ENCODE measurements at regions not wholly inside any gene's neighbourhood (a gene's known extent, or its start where the extent isn't known, plus 50 kb on each side); places are given as distances from the start of the nearest gene placed in this dataset.
A peak's percentile ranks its signal among the peaks of the same experiment; 100 is the strongest.

- DNase-seq: no peak
Observed at GRCh38 chr4:181289198-181289597, 954.0 kb upstream of the TENM3 start.

- no peak for DNase-seq
Observed at GRCh38 chr4:181291615-181292014, 951.6 kb upstream of the TENM3 start.

GRCh38 chr4:181293014-181293413 lies 950.2 kb upstream of the TENM3 start:
- DNase-seq: no peak

- DNase-seq: no peak
Observed at GRCh38 chr4:181293541-181293940, 949.7 kb upstream of the TENM3 start.

GRCh38 chr4:181294421-181294820 lies 948.8 kb upstream of the TENM3 start:
- no peak for DNase-seq

- DNase-seq: no peak
Observed at GRCh38 chr4:181301735-181302710, 941.2 kb upstream of the TENM3 start.

- no peak for DNase-seq
Observed at GRCh38 chr4:181307824-181308223, 935.4 kb upstream of the TENM3 start.

- DNase-seq: peak; percentile 40
Observed at GRCh38 chr4:181308476-181309312, 934.5 kb upstream of the TENM3 start.

DNA sequence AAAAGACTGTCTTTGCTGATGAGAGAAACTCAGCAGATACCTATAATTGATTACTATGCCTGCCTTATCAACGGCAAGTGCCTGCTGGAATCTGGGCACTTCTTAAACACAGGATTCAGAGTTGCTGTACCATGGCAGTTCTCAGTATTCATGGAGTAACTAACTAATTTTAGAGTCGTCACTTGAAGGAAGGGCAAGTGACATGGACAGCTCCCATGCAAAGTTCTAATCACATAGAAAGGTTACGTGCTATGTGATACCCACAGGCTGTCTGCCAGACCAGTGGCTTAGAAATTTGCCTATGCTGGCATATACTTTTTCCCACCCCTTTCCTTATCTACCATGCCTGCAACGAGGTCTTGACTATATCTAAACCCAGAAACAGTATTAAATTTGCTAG lies 931.1 kb upstream of the TENM3 start:
- DNase-seq: no peak

DNA sequence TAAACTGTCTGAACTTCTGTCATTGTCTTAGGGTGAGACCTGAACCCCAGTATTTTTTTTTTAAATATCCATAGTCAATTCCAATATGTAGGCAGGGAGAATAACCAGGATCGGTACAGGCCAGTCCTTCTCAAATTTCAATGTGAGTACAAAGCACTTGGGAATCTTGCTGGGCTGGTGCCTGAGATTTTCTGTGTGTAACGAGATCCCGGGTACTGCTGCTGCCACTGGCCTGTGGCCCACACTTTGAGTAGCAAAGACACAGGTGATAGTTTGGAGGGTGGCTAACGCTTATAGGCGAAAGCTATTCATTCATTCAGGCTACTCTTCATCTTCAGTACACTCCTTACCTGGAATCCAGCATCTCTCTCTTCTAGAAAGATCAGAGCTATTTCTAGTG lies 923.6 kb upstream of the TENM3 start:
- DNase-seq: no peak

DNA sequence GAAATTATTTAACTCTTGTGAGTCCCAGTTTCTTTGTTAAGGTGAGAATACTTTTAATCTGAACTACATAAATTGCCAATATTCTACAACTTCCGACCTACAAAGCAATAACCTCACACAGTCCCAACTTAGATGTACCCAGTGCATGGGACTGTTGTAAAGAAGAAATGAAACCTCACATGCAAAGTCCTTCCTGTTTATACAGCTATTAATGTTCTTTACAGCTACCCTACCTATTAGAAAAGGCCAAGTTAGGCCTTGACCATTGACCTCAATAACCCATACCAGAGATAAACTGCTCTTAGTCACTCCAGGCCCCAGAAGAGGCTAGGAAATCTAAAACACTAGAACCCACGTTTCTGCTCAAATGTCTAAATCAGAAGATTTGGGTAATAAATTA lies 920.1 kb upstream of the TENM3 start:
- DNase-seq: no peak

GRCh38 chr4:181330654-181331201 lies 912.5 kb upstream of the TENM3 start:
- no peak for DNase-seq

GRCh38 chr4:181331214-181331613 lies 912.0 kb upstream of the TENM3 start:
- no peak for DNase-seq

DNA sequence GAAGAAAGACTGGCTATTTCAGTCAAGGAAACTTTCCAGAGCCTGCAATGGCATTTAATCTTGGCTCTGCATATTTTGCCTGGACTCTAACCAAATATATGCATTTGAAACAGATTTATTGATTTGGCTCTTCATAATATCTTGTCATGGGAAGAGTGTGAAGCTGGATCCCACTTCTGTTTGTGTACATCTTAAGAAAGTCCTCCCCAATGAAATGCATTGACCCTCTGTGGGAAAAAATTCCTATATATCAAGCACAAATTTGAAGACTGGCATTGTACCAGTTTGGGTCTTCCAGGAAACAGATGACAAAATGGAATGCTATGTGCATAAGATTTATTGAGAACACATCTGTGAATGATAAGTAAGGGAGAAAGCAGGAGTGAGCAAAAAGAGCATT lies 897.3 kb upstream of the TENM3 start:
- DNase-seq: no peak

GRCh38 chr4:181350615-181351415 lies 892.4 kb upstream of the TENM3 start:
- peak; percentile 88 for DNase-seq

DNA sequence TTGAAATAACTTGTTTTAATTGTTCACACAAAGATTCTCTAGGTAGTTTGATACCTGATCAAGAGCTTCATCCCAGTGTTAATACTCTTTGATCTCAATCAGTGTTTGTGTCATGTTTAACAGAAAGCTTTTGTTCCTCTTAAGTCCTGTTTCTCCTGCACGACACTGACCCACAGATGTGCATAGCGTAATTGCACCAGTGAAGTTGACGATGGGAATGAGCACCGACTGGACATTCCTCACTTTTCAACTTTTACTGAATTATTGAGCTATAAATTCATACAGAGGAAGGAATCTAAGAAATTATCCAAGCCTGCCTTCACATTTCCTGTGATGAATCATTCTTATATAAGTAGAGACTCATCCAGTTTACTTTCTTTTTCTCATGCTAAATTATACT lies 878.7 kb upstream of the TENM3 start:
- no peak for DNase-seq

- DNase-seq: no peak
Observed at GRCh38 chr4:181365671-181366070, 877.5 kb upstream of the TENM3 start.

GRCh38 chr4:181372014-181372413 lies 871.2 kb upstream of the TENM3 start:
- DNase-seq: no peak

DNA sequence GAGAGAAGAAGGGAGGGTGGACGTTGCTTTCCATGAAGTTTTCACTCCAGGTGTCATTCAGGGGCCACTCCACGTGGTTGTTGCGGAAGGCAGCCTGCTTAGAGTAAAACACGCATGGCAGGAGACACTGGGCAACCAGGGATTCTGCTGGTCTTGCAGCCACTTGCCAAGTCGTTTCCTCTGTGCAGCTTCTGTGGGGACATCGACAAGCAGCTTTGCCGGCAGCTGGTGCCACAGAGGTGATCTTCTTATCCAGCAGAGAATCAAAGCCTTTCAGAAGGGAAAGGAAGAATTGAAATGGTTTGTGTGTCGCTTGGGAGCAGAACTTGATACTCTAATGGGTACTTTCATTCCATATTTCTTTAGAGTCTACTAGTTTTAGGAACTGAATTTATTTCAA lies 867.1 kb upstream of the TENM3 start:
- DNase-seq: no peak

GRCh38 chr4:181388061-181388460 lies 855.1 kb upstream of the TENM3 start:
- no peak for DNase-seq

DNA sequence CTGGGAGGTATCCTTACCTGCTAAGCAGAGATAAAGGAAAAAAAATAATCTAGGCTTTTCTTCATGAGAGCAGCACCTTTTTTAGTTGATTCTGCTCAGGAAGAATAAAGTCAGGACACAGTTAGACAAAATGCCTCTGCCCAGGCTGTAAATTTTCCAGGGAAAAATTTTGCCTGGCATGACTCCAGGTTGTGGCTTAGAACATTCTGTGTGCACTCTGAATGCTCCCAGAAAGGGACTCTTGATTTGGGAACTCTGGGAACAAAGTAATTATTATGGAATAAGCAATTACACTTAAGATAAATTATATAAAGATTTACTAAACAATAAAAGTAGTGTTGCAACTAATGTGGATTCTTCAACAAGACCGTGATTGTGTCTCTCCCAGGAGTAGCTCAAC lies 826.2 kb upstream of the TENM3 start:
- DNase-seq: no peak

DNA sequence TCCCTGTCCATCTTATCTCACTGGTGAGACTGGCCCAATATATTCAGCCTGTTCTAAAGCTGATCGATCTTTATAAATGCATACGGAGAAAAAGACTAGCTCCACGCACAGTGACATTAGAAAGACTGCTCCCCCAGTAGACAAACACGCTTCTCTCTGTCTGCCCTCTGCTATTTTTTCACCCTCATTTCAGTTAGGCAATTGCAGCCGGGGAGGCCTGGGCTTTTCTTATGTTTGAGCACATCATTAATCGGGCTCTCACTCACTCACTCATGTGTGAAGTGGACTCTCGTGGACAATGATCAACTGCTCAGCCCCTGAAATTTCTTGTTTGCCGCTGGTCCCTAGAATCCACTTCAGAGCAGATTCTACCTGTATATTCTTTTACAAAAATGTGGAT lies 824.7 kb upstream of the TENM3 start:
- DNase-seq: peak; percentile 79

GRCh38 chr4:181420950-181421349 lies 822.3 kb upstream of the TENM3 start:
- no peak for DNase-seq
